Mesothelial cell of epicardium (in vitro differentiated cells): ENCODE measurements at regions not wholly inside any gene's neighbourhood (a gene's known extent, or its start where the extent isn't known, plus 50 kb on each side); places are given as distances from the start of the nearest gene placed in this dataset.

Experiments used
- DNase-seq, 2 experiments: peaks; one replicate each; pipeline ENCODE4 v3.0.0; 2021; ENCODE audit warnings: low spot score in 2 of 2; ENCODE audit not compliant: unreplicated experiment in 2 of 2
- H3K27ac Mint-ChIP-seq: 2 replicates; pipeline ENCODE4 v1.8.0; 2021; ENCODE audit warnings: mixed read lengths
- H3K27me3 Mint-ChIP-seq: 2 replicates; pipeline ENCODE4 v1.8.0; 2021; ENCODE audit warnings: low read depth, mixed read lengths
- H3K36me3 Mint-ChIP-seq: 2 replicates; pipeline ENCODE4 v1.8.0; 2021; ENCODE audit warnings: mixed read lengths
- H3K4me1 Mint-ChIP-seq: 2 replicates; pipeline ENCODE4 v1.8.0; 2021; ENCODE audit warnings: mixed read lengths
- H3K4me3 Mint-ChIP-seq: 2 replicates; pipeline ENCODE4 v1.8.0; 2021; ENCODE audit warnings: mild to moderate bottlenecking, moderate library complexity, mixed read lengths
- H3K9me3 Mint-ChIP-seq: 2 replicates; pipeline ENCODE4 v1.8.0; 2021; ENCODE audit warnings: mixed read lengths
- CTCF ChIP-seq: fragments of 200-600 bp; sonication (generic); IDR thresholded peaks from one replicate; pipeline ENCODE4 v1.5.0; 2021; ENCODE audit warnings: antibody characterized with exemption; ENCODE audit not compliant: unreplicated experiment

DNA sequence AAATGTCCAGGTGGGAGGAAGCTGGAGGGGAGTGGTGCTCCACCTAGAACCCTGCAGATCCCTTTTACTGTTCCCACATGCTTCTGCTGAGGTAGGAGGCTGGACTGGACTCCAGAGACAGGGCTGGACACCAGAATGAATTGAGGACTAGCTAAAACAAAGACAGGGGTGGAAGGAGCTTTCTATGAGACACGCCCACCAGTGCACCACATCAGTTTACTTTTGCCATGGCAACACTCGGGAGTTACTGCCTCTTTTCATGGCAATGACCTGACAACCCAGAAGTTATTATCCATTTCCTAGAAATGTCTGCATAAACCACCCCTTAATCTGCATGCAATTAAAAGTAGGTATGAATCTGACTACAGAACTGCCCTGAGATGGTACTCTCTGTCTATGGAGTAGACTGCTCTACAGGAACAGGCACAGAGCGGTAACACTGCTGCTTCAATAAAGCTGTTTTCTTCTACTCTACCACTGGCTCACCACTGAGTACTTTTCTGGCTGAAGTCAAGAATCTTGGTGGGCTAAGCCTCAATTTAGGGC is 211.7 kb downstream of the TFAP2C start:
- H3K36me3 Mint-ChIP-seq: no peaks in the 10 kb centered on the region
- no peaks in the 10 kb centered on the region for H3K9me3 Mint-ChIP-seq
- H3K4me1 Mint-ChIP-seq: peaks cover 10% of the 10 kb centered on the region
- H3K27me3 Mint-ChIP-seq: peaks cover 51% of the 10 kb centered on the region
- DNase-seq: no peak
- TF ChIP-seq CTCF: no peak
- no peak overlapping the region for H3K4me3 Mint-ChIP-seq
- no peak overlapping the region for H3K27ac Mint-ChIP-seq

DNA sequence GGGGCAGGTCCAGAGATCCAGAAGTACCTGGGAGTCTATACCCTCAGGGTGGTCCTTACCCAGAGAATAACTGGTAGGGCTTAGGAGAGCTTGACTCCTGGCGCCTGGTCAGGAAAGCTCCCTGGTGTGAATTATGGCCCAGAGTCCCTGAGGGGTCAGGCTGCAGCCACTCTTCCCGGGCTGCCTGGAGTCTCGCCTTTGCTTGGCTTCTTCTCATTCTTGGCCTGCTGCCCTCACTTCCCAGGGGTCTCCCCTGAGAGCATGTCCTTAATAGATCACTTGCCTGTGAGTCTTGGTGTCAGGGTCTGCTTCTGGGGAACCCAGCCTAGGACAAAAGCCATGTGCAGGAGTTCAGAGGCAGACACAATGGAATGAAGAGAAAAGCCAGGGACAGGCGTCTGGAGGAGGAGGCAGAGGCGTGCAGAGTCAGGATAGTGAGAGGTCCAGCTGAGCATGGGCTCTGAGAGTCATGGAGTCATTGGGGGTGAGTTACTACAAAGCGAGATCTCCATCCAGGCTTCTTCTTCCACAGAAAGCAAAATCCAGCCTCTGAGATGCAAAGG is 212.3 kb downstream of the TFAP2C start:
- peaks cover 44% of the 10 kb centered on the region for H3K27me3 Mint-ChIP-seq
- no peak for TF ChIP-seq CTCF
- no peak for DNase-seq
- H3K9me3 Mint-ChIP-seq: no peaks in the 10 kb centered on the region
- H3K4me3 Mint-ChIP-seq: no peak overlapping the region
- no peak overlapping the region for H3K27ac Mint-ChIP-seq
- peaks cover 10% of the 10 kb centered on the region for H3K4me1 Mint-ChIP-seq
- H3K36me3 Mint-ChIP-seq: no peaks in the 10 kb centered on the region

GRCh38 chr20:56842056-56842455 is 212.9 kb downstream of the TFAP2C start:
- peaks cover 42% of the 10 kb centered on the region for H3K27me3 Mint-ChIP-seq
- DNase-seq: no peak
- H3K36me3 Mint-ChIP-seq: no peaks in the 10 kb centered on the region
- peaks cover 10% of the 10 kb centered on the region for H3K4me1 Mint-ChIP-seq
- H3K4me3 Mint-ChIP-seq: no peak overlapping the region
- no peak for TF ChIP-seq CTCF
- H3K9me3 Mint-ChIP-seq: no peaks in the 10 kb centered on the region
- H3K27ac Mint-ChIP-seq: no peak overlapping the region

GRCh38 chr20:56843386-56843785 is 214.3 kb downstream of the TFAP2C start:
- no peak for DNase-seq
- peaks cover 30% of the 10 kb centered on the region for H3K27me3 Mint-ChIP-seq
- no peak for TF ChIP-seq CTCF
- H3K4me1 Mint-ChIP-seq: peaks cover 12% of the 10 kb centered on the region
- H3K36me3 Mint-ChIP-seq: no peaks in the 10 kb centered on the region
- no peak overlapping the region for H3K4me3 Mint-ChIP-seq
- no peaks in the 10 kb centered on the region for H3K9me3 Mint-ChIP-seq
- H3K27ac Mint-ChIP-seq: no peak overlapping the region

DNA sequence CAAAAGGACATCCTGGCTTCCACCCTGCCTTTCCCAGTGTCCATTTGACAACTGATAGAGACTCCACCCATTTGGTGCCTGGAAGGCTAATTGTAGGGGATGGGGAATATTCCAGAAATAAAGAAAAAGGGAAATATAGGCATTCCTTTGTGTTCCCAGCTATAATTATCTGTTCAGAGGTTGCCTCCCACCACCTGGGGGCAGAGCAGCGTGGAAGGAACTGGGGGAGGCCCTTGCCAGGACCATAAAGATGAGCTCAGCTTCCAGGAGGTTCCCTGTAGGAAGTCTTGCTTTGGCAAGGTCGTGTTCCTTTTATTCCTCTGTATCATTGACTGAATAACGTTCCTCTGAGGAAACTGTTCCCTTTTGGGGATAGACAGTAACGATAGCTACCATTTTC is 214.7 kb downstream of the TFAP2C start:
- H3K27ac Mint-ChIP-seq: no peak overlapping the region
- H3K4me1 Mint-ChIP-seq: peaks cover 15% of the 10 kb centered on the region
- no peak for TF ChIP-seq CTCF
- no peaks in the 10 kb centered on the region for H3K9me3 Mint-ChIP-seq
- peaks cover 27% of the 10 kb centered on the region for H3K27me3 Mint-ChIP-seq
- H3K36me3 Mint-ChIP-seq: no peaks in the 10 kb centered on the region
- no peak for DNase-seq
- no peak overlapping the region for H3K4me3 Mint-ChIP-seq
